Lower leg skin (tissue), 3 donors: ENCODE measurements at regions not wholly inside any gene's neighbourhood (a gene's known extent, or its start where the extent isn't known, plus 50 kb on each side); places are given as distances from the start of the nearest gene placed in this dataset.

Experiments used
- CTCF ChIP-seq, 3 donors: fragments of 450-650 bp; IDR thresholded peaks; one replicate each; pipeline ENCODE4 v1.5.1; 2016; ENCODE audit warnings: antibody characterized with exemption in 3 of 3, mild to moderate bottlenecking in 3 of 3, moderate library complexity in 2 of 3
- POLR2A ChIP-seq, 2 donors: fragments of 450-650 bp; IDR thresholded peaks; one replicate each; pipeline ENCODE4 v1.6.1; 2016 to 2017; ENCODE audit warnings: antibody characterized with exemption in 2 of 2, mild to moderate bottlenecking in 1 of 2, moderate library complexity in 1 of 2

- TF ChIP-seq CTCF (IDR thresholded peaks at IDR 0.05): no peak
- no peak for TF ChIP-seq POLR2A (IDR thresholded peaks at IDR 0.05)
These were observed 145.3 kb upstream of the SGCD start for GRCh38 chr5:156181656-156182055.
